CD8-positive, alpha-beta memory T cell (primary cell): ENCODE measurements at regions not wholly inside any gene's neighbourhood (a gene's known extent, or its start where the extent isn't known, plus 50 kb on each side); places are given as distances from the start of the nearest gene placed in this dataset.
"Not testable (repeated sequence)": the region's sequence is repeated elsewhere in the genome, so short reads cannot be mapped to it uniquely, and the experiment has no call there.

Experiments
- CTCF ChIA-PET: fragments of 350-600 bp; sonication (Branson Sonifier 250); formaldehyde crosslinking; loops from one replicate; lab custom pipeline; 2021; ENCODE audit warnings: antibody characterized with exemption; lab: Charles Lee
- POLR2A ChIA-PET: fragments of 350-600 bp; sonication (Branson Sonifier 250); formaldehyde crosslinking; loops from one replicate; lab custom pipeline; 2021; ENCODE audit warnings: antibody characterized with exemption; lab: Charles Lee
- DNase-seq, 5 donors: peaks; one replicate each; pipeline versions ENCODE4 v3.0.0 to v3.0.0-alpha.2; 2020 to 2022; ENCODE audit warnings: mixed read lengths in 1 of 5
- H3K27ac ChIP-seq: one replicate; pipeline ENCODE4 v1.7.0; 2013; ENCODE audit warnings: low read depth, mild to moderate bottlenecking, low read length, moderate library complexity
- H3K27me3 ChIP-seq: 2 replicates; pipeline ENCODE4 v1.7.0; 2013; ENCODE audit warnings: low read length, mild to moderate bottlenecking; ENCODE audit not compliant: insufficient read depth, poor library complexity, severe bottlenecking
- H3K36me3 ChIP-seq: 2 replicates; pipeline ENCODE4 v1.7.0; 2013; ENCODE audit warnings: mild to moderate bottlenecking, low read length, moderate library complexity; ENCODE audit not compliant: insufficient read depth
- H3K4me1 ChIP-seq: 2 replicates; pipeline ENCODE4 v1.7.0; 2013; ENCODE audit warnings: mild to moderate bottlenecking, low read length, moderate library complexity; ENCODE audit not compliant: insufficient read depth
- H3K4me3 ChIP-seq: 2 replicates; pipeline ENCODE4 v1.7.0; 2013; ENCODE audit warnings: mild to moderate bottlenecking, low read length
- H3K9me3 ChIP-seq: 2 replicates; pipeline ENCODE4 v1.7.0; 2013; ENCODE audit warnings: mild to moderate bottlenecking, low read length
- H3K27ac Mint-ChIP-seq, 8 donors: one replicate each; pipeline ENCODE4 v1.8.0; 2020 to 2021; ENCODE audit warnings: mixed read lengths in 8 of 8, mild to moderate bottlenecking in 6 of 8, inconsistent platforms in 3 of 8, moderate library complexity in 3 of 8
- H3K27me3 Mint-ChIP-seq, 2 donors: one replicate each; pipeline ENCODE4 v1.8.0; 2020 to 2021; ENCODE audit warnings: mixed read lengths in 2 of 2, mild to moderate bottlenecking in 1 of 2, moderate library complexity in 1 of 2
- H3K36me3 Mint-ChIP-seq, 3 donors: one replicate each; pipeline ENCODE4 v1.8.0; 2020 to 2021; ENCODE audit warnings: mixed read lengths in 3 of 3, inconsistent platforms in 1 of 3, mild to moderate bottlenecking in 1 of 3
- H3K4me1 Mint-ChIP-seq, 3 donors: one replicate each; pipeline ENCODE4 v1.8.0; 2020 to 2021; ENCODE audit warnings: mixed read lengths in 3 of 3, inconsistent platforms in 1 of 3, mild to moderate bottlenecking in 1 of 3
- H3K4me3 Mint-ChIP-seq, 7 donors: one replicate each; pipeline ENCODE4 v1.8.0; 2020 to 2021; ENCODE audit warnings: mixed read lengths in 7 of 7, mild to moderate bottlenecking in 6 of 7, moderate library complexity in 4 of 7, inconsistent platforms in 2 of 7
- H3K9me3 Mint-ChIP-seq, 5 donors: one replicate each; pipeline ENCODE4 v1.8.0; 2020 to 2022; ENCODE audit warnings: mixed read lengths in 5 of 5, mild to moderate bottlenecking in 3 of 5, moderate library complexity in 2 of 5, inconsistent platforms in 1 of 5

- Mint-ChIP-seq H3K4me3 (no peak overlapping the region), H3K4me1 (no peaks in the 10 kb centered on the region), H3K36me3 (no peaks in the 10 kb centered on the region), H3K27ac (no peak overlapping the region), H3K9me3 (peaks cover 0 to 5% (median 0%) of the 10 kb centered on the region in 5 donors), H3K27me3 (peaks cover 1 to 6% of the 10 kb centered on the region in 2 donors)
- Histone ChIP-seq H3K4me3 (no peak overlapping the region), H3K9me3 (no peaks in the 10 kb centered on the region), H3K36me3 (no peaks in the 10 kb centered on the region), H3K27me3 (no peaks in the 10 kb centered on the region), H3K27ac (no peak overlapping the region), H3K4me1 (no peaks in the 10 kb centered on the region)
- no peak for DNase-seq
- ChIA-PET CTCF (no interaction called here), POLR2A (no interaction called here)
Measured at GRCh38 chr9:117926031-117926658, 221.9 kb downstream of the TLR4 start.

GRCh38 chr9:117927354-117927753 is 223.2 kb downstream of the TLR4 start:
- peaks cover 0 to 6% (median 0%) of the 10 kb centered on the region in 5 donors for H3K9me3 Mint-ChIP-seq
- H3K27ac ChIP-seq, result no peak overlapping the region

GRCh38 chr9:117929868-117930267 is 225.7 kb downstream of the TLR4 start:
- Histone ChIP-seq H3K4me3 (no peak overlapping the region), H3K36me3 (no peaks in the 10 kb centered on the region), H3K27ac (no peak overlapping the region), H3K27me3 (no peaks in the 10 kb centered on the region), H3K4me1 (no peaks in the 10 kb centered on the region), H3K9me3 (no peaks in the 10 kb centered on the region)
- H3K27ac Mint-ChIP-seq, result no peak overlapping the region
- H3K36me3 Mint-ChIP-seq, result no peaks in the 10 kb centered on the region
- CTCF ChIA-PET, result no interaction called here
- H3K9me3 Mint-ChIP-seq, result peaks cover 0 to 4% (median 2%) of the 10 kb centered on the region in 5 donors
- H3K4me1 Mint-ChIP-seq, result no peaks in the 10 kb centered on the region
- H3K27me3 Mint-ChIP-seq, result peaks cover 0 to 1% of the 10 kb centered on the region in 2 donors
- DNase-seq, result no peak
- no peak overlapping the region for H3K4me3 Mint-ChIP-seq
- POLR2A ChIA-PET, result no interaction called here

More at GRCh38 chr9:117927354-117927753, 223.2 kb downstream of the TLR4 start:
- Histone ChIP-seq H3K4me1 (no peaks in the 10 kb centered on the region), H3K9me3 (no peaks in the 10 kb centered on the region), H3K27me3 (no peaks in the 10 kb centered on the region), H3K4me3 (no peak overlapping the region), H3K36me3 (no peaks in the 10 kb centered on the region)
- Mint-ChIP-seq H3K36me3 (no peaks in the 10 kb centered on the region), H3K27me3 (peaks cover 1 to 6% of the 10 kb centered on the region in 2 donors), H3K27ac (peak overlapping the region in 1 of 8 donors; percentile 2), H3K4me1 (no peaks in the 10 kb centered on the region), H3K4me3 (no peak overlapping the region)
- CTCF ChIA-PET, result no interaction called here
- POLR2A ChIA-PET, result no interaction called here
- DNase-seq, result no peak

- ChIA-PET CTCF (interaction anchor here (1.2 kb wide), 1 partner anchor 35 kb away, joined by 3 read pairs; no protein-coding TSS in a partner anchor), POLR2A (no interaction called here)
- no peak overlapping the region for H3K27ac Mint-ChIP-seq
Measured at GRCh38 chr9:117932585-117932984, 228.4 kb downstream of the TLR4 start.

GRCh38 chr9:117936185-117937130 is 232.3 kb downstream of the TLR4 start:
- Mint-ChIP-seq H3K9me3 (peaks cover 0 to 7% (median 4%) of the 10 kb centered on the region in 5 donors), H3K36me3 (no peaks in the 10 kb centered on the region), H3K27ac (no peak overlapping the region), H3K27me3 (no peaks in the 10 kb centered on the region), H3K4me1 (no peaks in the 10 kb centered on the region), H3K4me3 (no peak overlapping the region)
- Histone ChIP-seq H3K4me3 (no peak overlapping the region), H3K27ac (no peak overlapping the region), H3K4me1 (no peaks in the 10 kb centered on the region), H3K27me3 (no peaks in the 10 kb centered on the region), H3K36me3 (no peaks in the 10 kb centered on the region), H3K9me3 (no peaks in the 10 kb centered on the region)
- POLR2A ChIA-PET, result no interaction called here
- CTCF ChIA-PET, result no interaction called here
- DNase-seq, result no peak

More at GRCh38 chr9:117932585-117932984, 228.4 kb downstream of the TLR4 start:
- DNase-seq, result no peak
- Histone ChIP-seq H3K36me3 (no peaks in the 10 kb centered on the region), H3K9me3 (no peaks in the 10 kb centered on the region), H3K27ac (no peak overlapping the region), H3K4me3 (no peak overlapping the region), H3K4me1 (no peaks in the 10 kb centered on the region), H3K27me3 (no peaks in the 10 kb centered on the region)
- Mint-ChIP-seq H3K9me3 (peaks cover 0 to 4% (median 2%) of the 10 kb centered on the region in 5 donors), H3K36me3 (no peaks in the 10 kb centered on the region), H3K27me3 (no peaks in the 10 kb centered on the region), H3K4me3 (no peak overlapping the region), H3K4me1 (no peaks in the 10 kb centered on the region)

- ChIA-PET POLR2A (no interaction called here), CTCF (no interaction called here)
- H3K27ac ChIP-seq, result no peak overlapping the region
- H3K9me3 ChIP-seq, result no peaks in the 10 kb centered on the region
- no peak overlapping the region for H3K4me3 ChIP-seq
- Mint-ChIP-seq H3K4me1 (no peaks in the 10 kb centered on the region), H3K27me3 (no peaks in the 10 kb centered on the region), H3K4me3 (no peak overlapping the region), H3K27ac (no peak overlapping the region), H3K9me3 (peaks cover 0 to 6% (median 4%) of the 10 kb centered on the region in 5 donors), H3K36me3 (no peaks in the 10 kb centered on the region)
- H3K36me3 ChIP-seq, result no peaks in the 10 kb centered on the region
- DNase-seq, result no peak
- no peaks in the 10 kb centered on the region for H3K27me3 ChIP-seq
- no peaks in the 10 kb centered on the region for H3K4me1 ChIP-seq
Measured at GRCh38 chr9:117938086-117938485, 233.9 kb downstream of the TLR4 start.

GRCh38 chr9:117938896-117939295 is 234.7 kb downstream of the TLR4 start:
- Mint-ChIP-seq H3K9me3 (peaks cover 0 to 6% (median 4%) of the 10 kb centered on the region in 5 donors), H3K27me3 (no peaks in the 10 kb centered on the region), H3K27ac (no peak overlapping the region), H3K36me3 (no peaks in the 10 kb centered on the region), H3K4me3 (no peak overlapping the region), H3K4me1 (no peaks in the 10 kb centered on the region)
- Histone ChIP-seq H3K4me3 (no peak overlapping the region), H3K4me1 (no peaks in the 10 kb centered on the region), H3K27ac (no peak overlapping the region), H3K36me3 (no peaks in the 10 kb centered on the region), H3K27me3 (no peaks in the 10 kb centered on the region), H3K9me3 (no peaks in the 10 kb centered on the region)
- ChIA-PET CTCF (no interaction called here), POLR2A (no interaction called here)
- no peak for DNase-seq

- H3K36me3 Mint-ChIP-seq, H3K4me1 Mint-ChIP-seq, H3K9me3 Mint-ChIP-seq, H3K36me3 ChIP-seq, H3K27me3 Mint-ChIP-seq, DNase-seq, H3K27ac ChIP-seq, CTCF ChIA-PET, H3K4me1 ChIP-seq, H3K27ac Mint-ChIP-seq, H3K4me3 Mint-ChIP-seq, H3K27me3 ChIP-seq, POLR2A ChIA-PET, H3K4me3 ChIP-seq, H3K9me3 ChIP-seq: not testable (repeated sequence)
Measured at GRCh38 chr9:117944750-117945149, 240.5 kb downstream of the TLR4 start.
